Smooth muscle cell (in vitro differentiated cells): ENCODE measurements at regions not wholly inside any gene's neighbourhood (a gene's known extent, or its start where the extent isn't known, plus 50 kb on each side); places are given as distances from the start of the nearest gene placed in this dataset.

Experiments
- DNase-seq: peaks from one replicate; lab custom pipeline; 2025; ENCODE audit not compliant: unreplicated experiment; lab: John Stamatoyannopoulos, UW
- H2AFZ ChIP-seq: fragments of 200-600 bp; sonication (generic); 2 replicates; pipeline ENCODE4 v1.6.0; 2016; ENCODE audit warnings: antibody characterized with exemption, low read depth, mild to moderate bottlenecking
- H3F3A ChIP-seq: fragments of 200-600 bp; sonication (generic); 2 replicates; pipeline ENCODE4 v1.6.0; 2017; ENCODE audit warnings: antibody characterized with exemption, low read depth
- H3K27ac ChIP-seq: fragments of 200-600 bp; sonication (generic); 2 replicates; pipeline ENCODE4 v1.5.1; 2016; ENCODE audit warnings: low read depth, mild to moderate bottlenecking
- H3K27me3 ChIP-seq: fragments of 200-600 bp; sonication (generic); 2 replicates; pipeline ENCODE4 v1.6.1; 2016; ENCODE audit warnings: low read depth, mild to moderate bottlenecking
- H3K36me3 ChIP-seq: fragments of 200-600 bp; sonication (generic); 2 replicates; pipeline ENCODE4 v1.5.1; 2016; ENCODE audit warnings: low read depth
- H3K4me1 ChIP-seq: fragments of 200-600 bp; sonication (generic); 2 replicates; pipeline ENCODE4 v1.5.1; 2016; ENCODE audit warnings: low read depth
- H3K4me2 ChIP-seq: fragments of 200-600 bp; sonication (generic); 2 replicates; pipeline ENCODE4 v1.6.0; 2016; ENCODE audit warnings: mild to moderate bottlenecking
- H3K4me3 ChIP-seq: fragments of 200-600 bp; sonication (generic); 2 replicates; pipeline ENCODE4 v1.5.1; 2016; ENCODE audit warnings: mild to moderate bottlenecking
- H3K79me2 ChIP-seq: fragments of 200-600 bp; sonication (generic); 2 replicates; pipeline ENCODE4 v1.6.0; 2016; ENCODE audit warnings: low read depth, mild to moderate bottlenecking
- H3K9ac ChIP-seq: fragments of 200-600 bp; sonication (generic); 2 replicates; pipeline ENCODE4 v1.6.0; 2016; ENCODE audit warnings: low read depth
- H3K9me3 ChIP-seq: fragments of 200-600 bp; sonication (generic); replicated peaks from 2 replicates; pipeline ENCODE4 v1.5.1; 2016; ENCODE audit warnings: low read depth
- H4K20me1 ChIP-seq: fragments of 200-600 bp; sonication (generic); 2 replicates; pipeline ENCODE4 v1.6.0; 2016; ENCODE audit warnings: low read depth
- CTCF ChIP-seq: fragments of 200-600 bp; sonication (generic); IDR thresholded peaks from 2 replicates; pipeline ENCODE4 v1.5.1; 2017; ENCODE audit warnings: borderline replicate concordance, mild to moderate bottlenecking, antibody characterized with exemption; ENCODE audit not compliant: insufficient read depth, poor library complexity, severe bottlenecking
- WGBS: methylation state at CpG from one replicate; pipeline ENCODE4 v1.1.7; 2016; ENCODE audit warnings: low lambda C conversion rate; 5-methylcytosine and 5-hydroxymethylcytosine counted together

GRCh38 chr13:80642641-80643040, 301.7 kb upstream of the SPRY2 start:
- Histone ChIP-seq H3K4me1 (no peaks in the 10 kb centered on the region), H4K20me1 (no peaks in the 10 kb centered on the region), H3K4me2 (no peak overlapping the region), H3K27me3 (no peaks in the 10 kb centered on the region), H3K27ac (no peak overlapping the region), H3F3A (no peaks in the 10 kb centered on the region), H3K9me3 (no peaks in the 10 kb centered on the region), H3K4me3 (no peak overlapping the region), H2AFZ (no peak overlapping the region), H3K79me2 (no peaks in the 10 kb centered on the region), H3K9ac (no peak overlapping the region), H3K36me3 (no peaks in the 10 kb centered on the region)
- no peak for DNase-seq
- WGBS, result 96% methylated on average over 3 of the region's 3 CpGs
- TF ChIP-seq CTCF, result no peak

GRCh38 chr13:80633251-80633650, 292.3 kb upstream of the SPRY2 start:
- H3K9me3 ChIP-seq, result no peaks in the 10 kb centered on the region
- no peak overlapping the region for H3K9ac ChIP-seq
- no peak overlapping the region for H2AFZ ChIP-seq
- no peak for DNase-seq
- no peak overlapping the region for H3K4me2 ChIP-seq
- no peak overlapping the region for H3K27ac ChIP-seq
- no peaks in the 10 kb centered on the region for H3K36me3 ChIP-seq
- no peak for TF ChIP-seq CTCF
- H3K27me3 ChIP-seq, result no peaks in the 10 kb centered on the region
- H4K20me1 ChIP-seq, result no peaks in the 10 kb centered on the region
- H3K79me2 ChIP-seq, result no peaks in the 10 kb centered on the region
- 66% methylated on average over 1 of the region's 1 CpG for WGBS
- H3K4me3 ChIP-seq, result no peak overlapping the region
- peaks cover 8% of the 10 kb centered on the region for H3K4me1 ChIP-seq
- H3F3A ChIP-seq, result no peaks in the 10 kb centered on the region

GRCh38 chr13:80630685-80631121, 289.8 kb upstream of the SPRY2 start:
- H3K9me3 ChIP-seq, result no peaks in the 10 kb centered on the region
- no peaks in the 10 kb centered on the region for H3K36me3 ChIP-seq
- TF ChIP-seq CTCF, result no peak
- no peak overlapping the region for H3K9ac ChIP-seq
- no peaks in the 10 kb centered on the region for H3K27me3 ChIP-seq
- H2AFZ ChIP-seq, result no peak overlapping the region
- WGBS, result 41% methylated on average over 3 of the region's 3 CpGs
- no peaks in the 10 kb centered on the region for H4K20me1 ChIP-seq
- H3K4me2 ChIP-seq, result peak overlapping the region; percentile 31
- H3K27ac ChIP-seq, result no peak overlapping the region
- H3F3A ChIP-seq, result no peaks in the 10 kb centered on the region
- no peak overlapping the region for H3K4me3 ChIP-seq
- no peaks in the 10 kb centered on the region for H3K79me2 ChIP-seq
- peaks cover 8% of the 10 kb centered on the region for H3K4me1 ChIP-seq
- DNase-seq, result no peak

DNA sequence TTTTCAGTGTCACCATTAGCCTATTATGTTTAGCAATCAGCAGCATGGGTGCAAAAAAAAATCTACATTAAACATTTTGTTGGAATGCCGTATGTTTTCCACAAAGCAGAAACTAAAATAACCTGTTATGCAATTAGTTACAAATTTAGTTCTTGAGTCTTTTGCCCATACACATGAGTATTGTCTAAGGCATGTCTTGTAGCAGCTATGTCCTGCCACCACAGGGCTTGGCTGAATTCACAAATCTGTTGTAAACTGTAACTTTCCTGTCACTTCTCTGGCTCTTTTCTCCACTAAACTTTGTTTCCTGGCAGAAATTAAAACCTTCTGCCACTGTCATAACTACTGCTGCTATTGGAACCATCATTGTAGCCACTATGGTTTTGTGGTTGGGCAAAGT, 277.9 kb upstream of the SPRY2 start:
- no peaks in the 10 kb centered on the region for H3K9me3 ChIP-seq
- H3F3A ChIP-seq, result no peaks in the 10 kb centered on the region
- no peak overlapping the region for H3K4me3 ChIP-seq
- no peaks in the 10 kb centered on the region for H3K27me3 ChIP-seq
- no peak for TF ChIP-seq CTCF
- 64% methylated on average over 1 of the region's 1 CpG for WGBS
- no peaks in the 10 kb centered on the region for H3K36me3 ChIP-seq
- no peak for DNase-seq
- no peaks in the 10 kb centered on the region for H3K79me2 ChIP-seq
- no peak overlapping the region for H2AFZ ChIP-seq
- no peak overlapping the region for H3K9ac ChIP-seq
- H4K20me1 ChIP-seq, result no peaks in the 10 kb centered on the region
- no peaks in the 10 kb centered on the region for H3K4me1 ChIP-seq
- no peak overlapping the region for H3K4me2 ChIP-seq
- no peak overlapping the region for H3K27ac ChIP-seq
